Esophagus muscularis mucosa (tissue), 3 donors: ENCODE measurements at regions not wholly inside any gene's neighbourhood (a gene's known extent, or its start where the extent isn't known, plus 50 kb on each side); places are given as distances from the start of the nearest gene placed in this dataset.

Source experiments
- POLR2AphosphoS5 ChIP-seq, 2 donors: sonication (generic); formaldehyde crosslinking; IDR thresholded peaks; one replicate each; pipeline ENCODE4 v1.6.1; 2017; ENCODE audit warnings: antibody characterized with exemption in 2 of 2
- TF ChIP-seq, protein P1 (sequence below), 3 experiments: fragments of 200-600 bp in 2 of 3; fragments of 450-650 bp in 1 of 3; sonication (generic) in 2 of 3; IDR thresholded peaks; one replicate each; pipeline ENCODE4 v1.5.1; 2017 to 2019; ENCODE audit warnings: antibody characterized with exemption in 3 of 3, mild to moderate bottlenecking in 2 of 3, moderate library complexity in 1 of 3

GRCh38 chr11:82355313-82355823 is 378.3 kb downstream of the FAM181B start:
- TF ChIP-seq, protein P1, sequence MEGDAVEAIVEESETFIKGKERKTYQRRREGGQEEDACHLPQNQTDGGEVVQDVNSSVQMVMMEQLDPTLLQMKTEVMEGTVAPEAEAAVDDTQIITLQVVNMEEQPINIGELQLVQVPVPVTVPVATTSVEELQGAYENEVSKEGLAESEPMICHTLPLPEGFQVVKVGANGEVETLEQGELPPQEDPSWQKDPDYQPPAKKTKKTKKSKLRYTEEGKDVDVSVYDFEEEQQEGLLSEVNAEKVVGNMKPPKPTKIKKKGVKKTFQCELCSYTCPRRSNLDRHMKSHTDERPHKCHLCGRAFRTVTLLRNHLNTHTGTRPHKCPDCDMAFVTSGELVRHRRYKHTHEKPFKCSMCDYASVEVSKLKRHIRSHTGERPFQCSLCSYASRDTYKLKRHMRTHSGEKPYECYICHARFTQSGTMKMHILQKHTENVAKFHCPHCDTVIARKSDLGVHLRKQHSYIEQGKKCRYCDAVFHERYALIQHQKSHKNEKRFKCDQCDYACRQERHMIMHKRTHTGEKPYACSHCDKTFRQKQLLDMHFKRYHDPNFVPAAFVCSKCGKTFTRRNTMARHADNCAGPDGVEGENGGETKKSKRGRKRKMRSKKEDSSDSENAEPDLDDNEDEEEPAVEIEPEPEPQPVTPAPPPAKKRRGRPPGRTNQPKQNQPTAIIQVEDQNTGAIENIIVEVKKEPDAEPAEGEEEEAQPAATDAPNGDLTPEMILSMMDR (IDR thresholded peaks at IDR 0.05), result no peak
- TF ChIP-seq POLR2AphosphoS5 (IDR thresholded peaks at IDR 0.05), result no peak
